PC-3 (cell line): ENCODE measurements at regions not wholly inside any gene's neighbourhood (a gene's known extent, or its start where the extent isn't known, plus 50 kb on each side); places are given as distances from the start of the nearest gene placed in this dataset.
A peak's percentile ranks its signal among the peaks of the same experiment; 100 is the strongest.
"Not testable (repeated sequence)": the region's sequence is repeated elsewhere in the genome, so short reads cannot be mapped to it uniquely, and the experiment has no call there.

Experiments used
- ATAC-seq: fragments of 200-7000 bp; cut with Tn5 transposase; 2 replicates; pipeline ENCODE4 v1.9.1; 2020; ENCODE audit warnings: mild to moderate bottlenecking, moderate library complexity
- BruUV-seq: library from RNA; stranded (reverse); fragments of 400-500 nt; replicated peaks from 2 replicates; lab custom pipeline; 2021; lab: Mats Ljungman, UMichigan
- CTCF ChIA-PET: fragments of 300-600 bp; sonication (Branson Sonifier 250); formaldehyde crosslinking; loops from one replicate; lab custom pipeline; 2022; ENCODE audit warnings: antibody characterized with exemption; lab: Charles Lee
- POLR2A ChIA-PET: fragments of 300-600 bp; sonication (Branson Sonifier 250); formaldehyde crosslinking; loops from one replicate; lab custom pipeline; 2022; ENCODE audit warnings: antibody characterized with exemption; ENCODE audit not compliant: unreplicated experiment; lab: Charles Lee
- DNase-seq: peaks from one replicate; pipeline ENCODE4 v3.0.0-alpha.2; 2015
- H2AFZ ChIP-seq: fragments of 300-600 bp; sonication (generic); 2 replicates; pipeline ENCODE4 v1.6.0; 2016; ENCODE audit warnings: antibody characterized with exemption, low read length
- H3F3A ChIP-seq: fragments of 300-600 bp; sonication (generic); one replicate; pipeline ENCODE4 v1.6.0; 2017; ENCODE audit warnings: antibody characterized with exemption, low read length, control low read depth, mild to moderate bottlenecking; ENCODE audit not compliant: unreplicated experiment
- H3K27ac ChIP-seq: fragments of 300-600 bp; sonication (generic); 2 replicates; pipeline ENCODE4 v1.5.1; 2016; ENCODE audit warnings: mild to moderate bottlenecking, low read length
- H3K27me3 ChIP-seq: fragments of 300-600 bp; sonication (generic); 2 replicates; pipeline ENCODE4 v1.6.1; 2016; ENCODE audit warnings: low read length, mixed read lengths
- H3K36me3 ChIP-seq: fragments of 300-600 bp; sonication (generic); 2 replicates; pipeline ENCODE4 v1.6.1; 2016; ENCODE audit warnings: low read depth, mixed run types, low read length, mixed read lengths
- H3K4me1 ChIP-seq: fragments of 300-600 bp; sonication (generic); 2 replicates; pipeline ENCODE4 v1.5.1; 2016; ENCODE audit warnings: low read length; ENCODE audit not compliant: insufficient read depth
- H3K4me2 ChIP-seq: fragments of 300-600 bp; sonication (generic); 2 replicates; pipeline ENCODE4 v1.6.0; 2016; ENCODE audit warnings: low read length
- H3K4me3 ChIP-seq: fragments of 300-600 bp; sonication (generic); 2 replicates; pipeline ENCODE4 v1.5.1; 2016; ENCODE audit warnings: mild to moderate bottlenecking, low read length, mixed read lengths
- H3K79me2 ChIP-seq: fragments of 300-600 bp; sonication (generic); 2 replicates; pipeline ENCODE4 v1.6.1; 2017; ENCODE audit warnings: low read length, mixed read lengths
- H3K9ac ChIP-seq: fragments of 300-600 bp; sonication (generic); 2 replicates; pipeline ENCODE4 v1.6.0; 2016; ENCODE audit warnings: mild to moderate bottlenecking, low read length
- H3K9me2 ChIP-seq: fragments of 300-600 bp; sonication (generic); replicated peaks from 2 replicates; pipeline ENCODE4 v1.6.1; 2016; ENCODE audit warnings: mixed run types, low read length, mixed read lengths
- H3K9me3 ChIP-seq: fragments of 300-600 bp; sonication (generic); 2 replicates; pipeline ENCODE4 v1.6.1; 2016; ENCODE audit warnings: low read length, mixed read lengths
- H4K20me1 ChIP-seq: fragments of 300-600 bp; sonication (generic); 2 replicates; pipeline ENCODE4 v1.6.1; 2016; ENCODE audit warnings: low read length, mixed read lengths
- CTCF ChIP-seq: fragments of 300-600 bp; sonication (generic); conservative IDR thresholded peaks from 2 replicates; pipeline ENCODE4 v1.5.1; 2017; ENCODE audit warnings: antibody characterized with exemption, low read depth, mild to moderate bottlenecking, low read length
- EZH2 ChIP-seq: fragments of 300-600 bp; sonication (generic); IDR thresholded peaks from one replicate; pipeline ENCODE4 v1.6.1; 2017; ENCODE audit warnings: antibody characterized with exemption, mild to moderate bottlenecking, low read length; ENCODE audit not compliant: unreplicated experiment
- EZH2phosphoT487 ChIP-seq: fragments of 300-600 bp; sonication (generic); IDR thresholded peaks from 2 replicates; pipeline ENCODE4 v1.6.1; 2018; ENCODE audit warnings: mild to moderate bottlenecking, antibody characterized with exemption, low read length, borderline replicate concordance
- intact Hi-C: fragments of 100-400 bp; cut with micrococcal nuclease; formaldehyde crosslinking; loops from 2 replicates; pipeline ENCODE4 v1.9.0; 2023

- no peaks in the 10 kb centered on the region for H3K36me3 ChIP-seq
- ATAC-seq (no peak), DNase-seq (no peak)
- H3K4me3 ChIP-seq = no peak overlapping the region
- H3K4me1 ChIP-seq = no peaks in the 10 kb centered on the region
- H3K27ac ChIP-seq = no peak overlapping the region
- intact Hi-C loops = no loop called here
- no peaks in the 10 kb centered on the region for H3K79me2 ChIP-seq
- ChIA-PET CTCF (no interaction called here), POLR2A (no interaction called here)
- no TSS peak for BruUV-seq
- H2AFZ ChIP-seq = no peak overlapping the region
- no peak for TF ChIP-seq EZH2phosphoT487
- TF ChIP-seq CTCF = no peak
- TF ChIP-seq EZH2 = no peak
- H3F3A ChIP-seq = no peaks in the 10 kb centered on the region
- H3K9ac ChIP-seq = no peak overlapping the region
- H3K9me3 ChIP-seq = no peaks in the 10 kb centered on the region
- H3K9me2 ChIP-seq = no peaks in the 10 kb centered on the region
- no peaks in the 10 kb centered on the region for H3K27me3 ChIP-seq
- H4K20me1 ChIP-seq = no peaks in the 10 kb centered on the region
- H3K4me2 ChIP-seq = no peak overlapping the region
Measured at GRCh38 chr5:145462525-145462924, 372.6 kb downstream of the PRELID2 start.

- Histone ChIP-seq H3K9ac (no peak overlapping the region), H3K27ac (no peak overlapping the region), H3K9me2 (no peaks in the 10 kb centered on the region), H3K36me3 (no peaks in the 10 kb centered on the region), H3K27me3 (no peaks in the 10 kb centered on the region), H3K4me3 (no peak overlapping the region), H3K79me2 (no peaks in the 10 kb centered on the region), H3K4me2 (no peak overlapping the region), H3F3A (no peaks in the 10 kb centered on the region), H4K20me1 (no peaks in the 10 kb centered on the region), H3K9me3 (no peaks in the 10 kb centered on the region), H2AFZ (no peak overlapping the region), H3K4me1 (no peaks in the 10 kb centered on the region)
- no peak for DNase-seq
- ChIA-PET POLR2A (no interaction called here), CTCF (no interaction called here)
- BruUV-seq = no TSS peak
- TF ChIP-seq EZH2 = no peak
- no peak for TF ChIP-seq CTCF
- no peak for TF ChIP-seq EZH2phosphoT487
- intact Hi-C loops = no loop called here
- ATAC-seq = no peak
Measured at GRCh38 chr5:145450286-145450885, 384.8 kb downstream of the PRELID2 start.

- Histone ChIP-seq H3K79me2 (no peaks in the 10 kb centered on the region), H3F3A (no peaks in the 10 kb centered on the region), H3K27ac (no peak overlapping the region), H3K27me3 (no peaks in the 10 kb centered on the region), H3K4me2 (no peak overlapping the region), H3K9me2 (no peaks in the 10 kb centered on the region), H4K20me1 (no peaks in the 10 kb centered on the region), H3K4me3 (no peak overlapping the region), H2AFZ (no peak overlapping the region), H3K36me3 (no peaks in the 10 kb centered on the region), H3K9ac (no peak overlapping the region), H3K4me1 (no peaks in the 10 kb centered on the region), H3K9me3 (no peaks in the 10 kb centered on the region)
- POLR2A ChIA-PET = no interaction called here
- intact Hi-C loops = no loop called here
- ATAC-seq (no peak), DNase-seq (no peak)
- TF ChIP-seq CTCF = 0 out of 2 replicates have a peak, but pooled peaks have one; percentile 12
- no peak for TF ChIP-seq EZH2
- TF ChIP-seq EZH2phosphoT487 = no peak
- CTCF ChIA-PET = no interaction called here
- no TSS peak for BruUV-seq
Measured at GRCh38 chr5:145449794-145450193, 385.3 kb downstream of the PRELID2 start.

GRCh38 chr5:145446875-145447274 is 388.3 kb downstream of the PRELID2 start:
- H3K4me3 ChIP-seq, CTCF ChIA-PET, H3F3A ChIP-seq, intact Hi-C loops, H3K9ac ChIP-seq, H3K27me3 ChIP-seq, BruUV-seq, H3K4me1 ChIP-seq, H3K27ac ChIP-seq, H3K9me3 ChIP-seq, H3K9me2 ChIP-seq, H3K4me2 ChIP-seq, ATAC-seq, H3K79me2 ChIP-seq, H3K36me3 ChIP-seq, H2AFZ ChIP-seq, DNase-seq, H4K20me1 ChIP-seq: not testable (repeated sequence)
- POLR2A ChIA-PET = interaction anchor here (0.6 kb wide), 1 partner anchor 1249 kb away, joined by 3 read pairs; no protein-coding TSS in a partner anchor
